ENCODE measurements at regions not wholly inside any gene's neighbourhood (a gene's known extent, or its start where the extent isn't known, plus 50 kb on each side); places are given as distances from the start of the nearest gene placed in this dataset.
"Not testable (repeated sequence)": the region's sequence is repeated elsewhere in the genome, so short reads cannot be mapped to it uniquely, and the experiment has no call there.

DNA sequence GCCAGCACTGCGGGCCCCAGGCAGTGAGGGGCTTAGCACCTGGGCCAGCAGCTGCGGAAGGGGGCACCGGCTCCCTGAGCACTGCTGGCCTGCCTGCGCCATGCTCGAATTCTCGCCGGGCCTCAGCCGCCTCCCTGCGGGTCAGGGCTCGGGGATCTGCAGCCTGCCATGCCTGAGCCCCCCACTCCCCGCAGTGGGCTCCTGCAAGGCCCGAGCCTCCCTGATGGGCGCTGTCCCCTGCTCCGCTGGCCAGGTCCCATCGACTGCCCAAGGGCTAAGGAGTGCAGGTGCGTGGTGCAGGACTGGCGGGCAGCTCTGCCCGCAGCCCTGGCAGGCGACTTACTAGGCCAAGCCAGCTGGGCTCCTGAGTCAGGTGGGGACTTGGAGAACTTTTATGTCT, 133.3 kb upstream of the LMNTD1 start:
- no peak for DNase-seq

DNA sequence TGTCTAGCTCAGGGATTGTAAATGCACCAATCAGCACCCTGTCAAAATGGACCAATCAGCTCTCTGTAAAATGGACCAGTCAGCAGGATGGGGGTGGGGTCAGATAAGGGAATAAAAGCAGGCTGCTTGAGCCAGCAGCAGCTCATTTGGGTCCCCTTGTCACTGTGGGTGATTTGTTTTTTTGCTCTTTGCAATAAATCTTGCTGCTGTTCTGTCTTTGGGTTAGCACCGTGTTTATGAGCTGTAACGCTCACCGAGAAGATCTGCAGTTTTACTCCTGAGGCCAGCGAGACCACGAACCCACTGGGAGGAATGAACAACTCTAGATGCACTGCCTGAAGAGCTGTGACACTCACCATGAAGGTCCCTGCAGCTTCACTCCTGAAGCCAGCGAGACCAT, 134.1 kb upstream of the LMNTD1 start:
- no peak for DNase-seq

GRCh38 chr12:25688851-25689250, 135.8 kb upstream of the LMNTD1 start:
- DNase-seq = not testable (repeated sequence)

- peak; percentile 76 for DNase-seq
Observed at GRCh38 chr12:25689996-25690501, 137.0 kb upstream of the LMNTD1 start.

GRCh38 chr12:25690996-25691864, 138.1 kb upstream of the LMNTD1 start:
- no peak for DNase-seq

DNA sequence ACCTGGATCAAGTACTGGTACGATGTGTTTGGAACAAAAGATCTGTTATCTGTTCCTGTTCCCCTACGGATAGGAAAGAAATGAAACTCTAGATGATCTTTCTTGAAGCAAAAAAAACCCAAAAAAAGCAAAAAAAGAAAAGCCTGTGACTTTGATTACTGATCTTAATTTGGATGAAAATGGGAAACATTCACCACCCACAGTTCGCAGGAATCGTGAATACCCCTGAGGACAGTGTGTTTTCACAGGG, 138.7 kb upstream of the LMNTD1 start:
- no peak for DNase-seq

DNA sequence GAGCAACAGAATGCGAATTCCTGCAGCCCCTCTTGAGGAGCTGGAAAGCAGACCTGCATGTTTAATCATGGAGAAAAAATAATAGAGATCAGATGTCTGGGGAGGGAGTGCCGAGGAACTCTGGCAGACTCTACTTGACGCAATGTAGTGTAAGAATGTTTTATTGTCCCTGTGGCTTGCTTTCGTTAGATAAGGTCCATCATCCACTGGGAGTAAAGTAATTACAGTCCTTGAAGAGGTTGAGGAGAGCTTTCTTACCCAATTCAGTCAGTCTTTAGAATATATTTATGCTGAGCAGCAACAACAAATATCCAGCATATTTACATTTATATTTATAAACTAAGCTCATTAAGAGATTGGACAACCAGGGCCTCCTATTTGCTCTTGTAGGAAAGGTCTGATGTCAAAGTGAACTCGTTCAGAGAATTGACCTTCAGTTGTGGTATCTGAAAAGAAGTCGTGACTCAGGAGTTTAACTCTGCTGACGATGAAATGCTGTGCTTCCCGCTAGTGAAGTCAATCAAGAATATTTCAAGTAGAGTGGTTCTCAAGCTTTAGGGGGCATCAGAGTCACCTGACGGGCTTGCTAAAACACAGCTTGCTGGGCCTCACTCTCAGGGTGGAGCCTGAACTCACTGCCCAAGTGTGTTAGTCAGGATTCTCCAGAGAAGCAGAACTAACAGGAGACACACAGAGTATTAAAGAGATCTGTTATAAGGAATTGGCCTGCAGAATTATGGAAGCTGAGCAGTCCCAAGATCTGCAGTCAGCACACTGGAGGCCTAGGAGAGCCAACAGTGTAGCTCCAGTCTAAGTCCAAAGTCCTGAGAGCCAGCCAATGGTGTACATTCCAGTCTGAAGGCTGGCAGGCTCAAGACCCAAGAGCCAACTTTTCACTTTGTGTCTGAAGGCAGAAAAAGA, 139.3 kb upstream of the LMNTD1 start:
- DNase-seq = peak; percentile 84

- DNase-seq = peak; percentile 65
Observed at GRCh38 chr12:25694072-25694471, 141.0 kb upstream of the LMNTD1 start.

GRCh38 chr12:25695574-25695973, 142.5 kb upstream of the LMNTD1 start:
- DNase-seq = no peak

DNA sequence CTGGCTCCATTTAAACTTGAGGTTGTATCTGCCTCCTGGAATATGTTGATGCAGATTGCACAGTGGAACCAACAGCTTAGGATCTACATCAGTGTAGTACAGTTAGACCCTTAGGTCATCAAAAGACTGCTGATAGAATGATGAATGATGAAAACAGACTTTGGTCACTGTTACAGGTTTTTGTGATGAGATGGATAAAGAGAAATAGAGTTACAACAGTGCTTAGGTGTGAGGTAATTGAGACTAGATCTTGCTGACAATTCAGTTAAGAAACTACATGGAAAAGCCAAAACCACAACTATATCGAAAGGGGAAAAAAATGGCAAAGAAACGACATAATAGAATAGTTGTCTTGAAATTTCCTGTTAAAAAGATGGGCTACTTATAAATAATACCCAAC, 145.7 kb upstream of the LMNTD1 start:
- DNase-seq = peak; percentile 39

DNA sequence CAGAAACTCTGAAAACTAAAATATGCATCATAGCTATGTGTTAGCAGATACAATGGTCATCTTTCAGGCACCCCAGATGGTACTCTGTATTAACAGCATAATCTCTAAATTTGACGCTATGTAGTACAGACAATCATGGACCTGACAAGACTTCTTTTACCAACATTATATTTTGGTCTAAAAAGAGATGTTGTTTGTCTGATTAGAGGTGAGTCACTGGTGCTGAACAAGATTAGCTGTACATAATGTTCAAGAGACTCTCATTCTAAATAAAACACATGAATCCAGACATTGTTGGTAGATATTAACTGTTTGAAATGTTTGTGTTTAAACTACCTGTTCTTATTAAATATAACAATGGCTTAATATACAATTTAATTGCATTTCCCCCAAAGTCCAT, 146.4 kb upstream of the LMNTD1 start:
- DNase-seq = no peak

DNA sequence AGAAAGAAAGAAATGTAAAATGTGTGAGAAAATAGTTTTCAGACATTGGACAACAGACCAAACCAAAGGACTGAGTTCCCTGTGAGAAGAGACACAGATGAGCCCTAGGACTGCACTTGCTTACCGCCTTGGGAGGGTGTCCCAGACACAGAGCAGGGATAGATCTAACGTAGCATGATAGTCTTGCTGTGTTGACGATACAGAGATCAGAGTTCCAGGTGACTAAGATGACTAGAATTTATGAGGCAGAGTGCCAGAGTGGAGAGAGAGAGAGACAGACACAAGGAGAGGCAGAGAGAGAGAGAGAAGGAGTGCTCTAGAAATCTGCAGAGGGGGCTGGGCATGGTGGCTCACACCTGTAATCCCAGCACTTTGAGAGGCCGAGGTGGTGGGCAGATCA, 148.2 kb upstream of the LMNTD1 start:
- DNase-seq = peak; percentile 54

DNA sequence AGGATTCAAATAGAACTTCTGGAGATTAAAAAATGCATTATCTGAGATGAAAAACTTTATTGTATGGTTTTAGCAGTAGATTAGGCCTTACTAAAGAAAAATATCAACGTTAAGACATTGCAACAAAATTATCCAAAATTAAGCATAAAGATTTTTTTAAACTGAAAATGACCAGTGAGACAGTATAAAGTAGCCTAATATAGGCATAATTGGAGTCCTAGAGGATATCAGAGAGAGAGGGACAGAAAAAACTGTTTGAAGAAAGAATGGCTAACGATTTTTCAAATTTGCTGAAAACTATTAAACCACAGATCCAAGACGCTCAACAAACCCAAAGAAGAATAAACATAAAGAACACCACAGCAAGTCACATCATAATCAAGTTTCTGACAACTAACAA, 149.5 kb upstream of the LMNTD1 start:
- no peak for DNase-seq

DNA sequence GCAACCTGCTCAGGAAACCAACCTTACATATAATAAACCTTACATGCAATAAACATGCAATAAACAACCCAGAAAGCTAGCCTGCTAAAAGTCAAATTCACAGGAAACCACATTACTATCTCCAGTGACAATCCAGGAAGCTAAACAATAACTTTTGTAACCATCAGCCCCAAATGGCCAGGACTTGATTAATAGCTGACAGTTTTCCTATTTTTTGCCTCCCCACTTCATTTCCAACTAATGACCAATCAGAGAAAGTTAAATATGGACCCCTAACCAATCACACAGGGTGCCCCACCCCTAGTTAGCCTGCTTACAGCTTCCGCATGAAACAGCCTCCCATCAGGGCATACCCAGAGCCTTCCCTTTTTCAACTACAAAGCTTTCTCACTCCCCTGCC, 152.2 kb upstream of the LMNTD1 start:
- no peak for DNase-seq

DNA sequence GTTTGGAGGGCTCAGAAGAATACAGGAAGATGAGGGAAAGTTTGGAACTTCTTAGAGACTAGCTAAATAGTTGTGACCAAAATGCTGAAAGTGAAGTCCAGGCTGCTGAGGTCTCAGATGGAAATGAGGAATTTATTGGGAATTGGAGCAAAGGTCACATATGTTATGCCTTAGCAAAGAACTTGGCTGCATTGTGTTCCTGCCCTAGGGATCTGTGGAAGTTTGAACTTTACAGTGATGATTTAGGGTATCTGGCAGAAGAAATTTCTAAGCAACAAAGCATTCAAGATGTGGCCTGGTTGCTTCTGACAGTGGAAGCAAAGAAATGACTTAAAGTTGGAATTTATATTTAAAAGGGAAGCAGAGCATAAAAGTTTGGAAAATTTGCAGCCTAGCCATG, 153.6 kb upstream of the LMNTD1 start:
- peak; percentile 20 for DNase-seq

GRCh38 chr12:25707056-25707455, 154.0 kb upstream of the LMNTD1 start:
- no peak for DNase-seq

DNA sequence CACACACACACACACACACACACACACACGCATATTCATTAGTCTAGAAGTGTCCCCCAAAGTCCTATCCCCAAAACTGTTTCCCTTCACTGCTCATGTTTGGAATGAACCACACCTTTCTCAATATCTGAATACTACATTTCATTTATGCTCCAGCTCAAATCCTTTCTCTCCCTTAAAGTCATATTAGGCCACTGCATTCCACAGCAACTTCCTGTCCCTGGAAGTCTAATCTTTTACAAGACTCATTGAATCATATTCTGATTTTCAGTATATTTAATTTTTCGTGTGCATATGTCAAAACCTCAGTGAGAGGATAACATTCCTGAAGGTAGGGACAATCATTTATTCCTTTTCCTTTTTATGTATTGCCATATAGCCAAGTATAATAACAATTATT, 155.6 kb upstream of the LMNTD1 start:
- DNase-seq = no peak

- no peak for DNase-seq
Observed at GRCh38 chr12:25710128-25710527, 157.0 kb upstream of the LMNTD1 start.

GRCh38 chr12:25710938-25711605, 158.0 kb upstream of the LMNTD1 start:
- not testable (repeated sequence) for DNase-seq

- DNase-seq = no peak
Observed at GRCh38 chr12:25712169-25712568, 159.1 kb upstream of the LMNTD1 start.

DNA sequence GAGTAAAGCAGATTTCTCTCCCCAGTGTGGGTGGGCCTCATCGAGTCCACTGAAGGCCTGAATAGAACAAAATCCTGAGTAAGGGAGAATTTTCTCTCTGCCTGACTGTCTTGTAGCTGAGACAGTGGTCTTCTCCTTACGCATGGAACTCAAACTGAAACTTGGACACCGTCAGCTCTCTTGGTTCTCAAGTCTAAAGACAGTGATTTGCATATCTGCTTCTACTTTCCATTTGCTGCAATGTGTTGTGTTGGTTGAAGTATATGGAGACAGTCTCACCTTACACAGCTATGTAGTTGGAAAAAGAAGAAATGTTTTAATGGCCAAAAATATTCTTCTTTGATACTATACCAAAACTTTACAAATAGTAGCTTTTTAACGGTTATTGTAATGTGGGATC, 160.2 kb upstream of the LMNTD1 start:
- DNase-seq = no peak

GRCh38 chr12:25714198-25714984, 161.3 kb upstream of the LMNTD1 start:
- no peak for DNase-seq

- DNase-seq = peak; percentile 32
Observed at GRCh38 chr12:25715102-25715501, 162.0 kb upstream of the LMNTD1 start.
